ENCODE measurements at regions not wholly inside any gene's neighbourhood (a gene's known extent, or its start where the extent isn't known, plus 50 kb on each side); places are given as distances from the start of the nearest gene placed in this dataset.
A peak's percentile ranks its signal among the peaks of the same experiment; 100 is the strongest.

- TF ChIP-seq TOX (CRISPR knock-in tag; IDR thresholded peaks at IDR 0.05; ENCODE audit: borderline replicate concordance) (no peak), ISL1 (CRISPR knock-in tag; IDR thresholded peaks at IDR 0.05) (0 out of 2 replicates have a peak, but pooled peaks have one; percentile 43), GLIS3 (CRISPR knock-in tag; IDR thresholded peaks at IDR 0.05) (no peak), TCF4 (CRISPR knock-in tag; IDR thresholded peaks at IDR 0.05; ENCODE audit: borderline replicate concordance) (no peak), BACH2 (CRISPR knock-in tag; IDR thresholded peaks at IDR 0.05; ENCODE audit: borderline replicate concordance) (no peak), ZNF565 (CRISPR knock-in tag; conservative IDR thresholded peaks at IDR 0.05; ENCODE audit: low read depth) (no peak), ZC3H10 (CRISPR knock-in tag; IDR thresholded peaks at IDR 0.05) (no peak), SNAI2 (CRISPR knock-in tag; IDR thresholded peaks at IDR 0.05) (no peak), RARB (CRISPR knock-in tag; IDR thresholded peaks at IDR 0.05) (no peak), POU6F1 (CRISPR knock-in tag; IDR thresholded peaks at IDR 0.05; ENCODE audit: borderline replicate concordance, low read depth) (no peak)
- TF ChIP-seq, protein P1, sequence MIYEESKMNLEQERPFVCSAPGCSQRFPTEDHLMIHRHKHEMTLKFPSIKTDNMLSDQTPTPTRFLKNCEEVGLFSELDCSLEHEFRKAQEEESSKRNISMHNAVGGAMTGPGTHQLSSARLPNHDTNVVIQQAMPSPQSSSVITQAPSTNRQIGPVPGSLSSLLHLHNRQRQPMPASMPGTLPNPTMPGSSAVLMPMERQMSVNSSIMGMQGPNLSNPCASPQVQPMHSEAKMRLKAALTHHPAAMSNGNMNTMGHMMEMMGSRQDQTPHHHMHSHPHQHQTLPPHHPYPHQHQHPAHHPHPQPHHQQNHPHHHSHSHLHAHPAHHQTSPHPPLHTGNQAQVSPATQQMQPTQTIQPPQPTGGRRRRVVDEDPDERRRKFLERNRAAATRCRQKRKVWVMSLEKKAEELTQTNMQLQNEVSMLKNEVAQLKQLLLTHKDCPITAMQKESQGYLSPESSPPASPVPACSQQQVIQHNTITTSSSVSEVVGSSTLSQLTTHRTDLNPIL (CRISPR knock-in tag; IDR thresholded peaks at IDR 0.05; ENCODE audit: low read depth) = no peak
- TF ChIP-seq, protein P2, sequence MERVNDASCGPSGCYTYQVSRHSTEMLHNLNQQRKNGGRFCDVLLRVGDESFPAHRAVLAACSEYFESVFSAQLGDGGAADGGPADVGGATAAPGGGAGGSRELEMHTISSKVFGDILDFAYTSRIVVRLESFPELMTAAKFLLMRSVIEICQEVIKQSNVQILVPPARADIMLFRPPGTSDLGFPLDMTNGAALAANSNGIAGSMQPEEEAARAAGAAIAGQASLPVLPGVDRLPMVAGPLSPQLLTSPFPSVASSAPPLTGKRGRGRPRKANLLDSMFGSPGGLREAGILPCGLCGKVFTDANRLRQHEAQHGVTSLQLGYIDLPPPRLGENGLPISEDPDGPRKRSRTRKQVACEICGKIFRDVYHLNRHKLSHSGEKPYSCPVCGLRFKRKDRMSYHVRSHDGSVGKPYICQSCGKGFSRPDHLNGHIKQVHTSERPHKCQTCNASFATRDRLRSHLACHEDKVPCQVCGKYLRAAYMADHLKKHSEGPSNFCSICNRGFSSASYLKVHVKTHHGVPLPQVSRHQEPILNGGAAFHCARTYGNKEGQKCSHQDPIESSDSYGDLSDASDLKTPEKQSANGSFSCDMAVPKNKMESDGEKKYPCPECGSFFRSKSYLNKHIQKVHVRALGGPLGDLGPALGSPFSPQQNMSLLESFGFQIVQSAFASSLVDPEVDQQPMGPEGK (CRISPR knock-in tag; IDR thresholded peaks at IDR 0.05; ENCODE audit: borderline replicate concordance) = no peak
Observed at GRCh38 chr5:61600945-61601511, 269.0 kb downstream of the ZSWIM6 start.
